CD14-positive monocyte (primary cell): ENCODE measurements at regions not wholly inside any gene's neighbourhood (a gene's known extent, or its start where the extent isn't known, plus 50 kb on each side); places are given as distances from the start of the nearest gene placed in this dataset.

Experiments
- DNase-seq, 3 donors: peaks; one replicate each; pipeline ENCODE4 v3.0.0-alpha.2; 2011 to 2022
- H2AFZ ChIP-seq: 2 replicates; pipeline ENCODE4 v1.6.0; 2012; ENCODE audit warnings: mild to moderate bottlenecking, low read depth, low read length, inconsistent platforms; ENCODE audit not compliant: insufficient read depth, poor library complexity, severe bottlenecking
- H3K27ac ChIP-seq, 2 donors: 1 replicate in 1 of 2; 2 replicates in 1 of 2; pipeline ENCODE4 v1.5.1; 2012 to 2013; ENCODE audit warnings: low read length in 2 of 2, control low read depth in 1 of 2, inconsistent platforms in 1 of 2, low read depth in 1 of 2, mild to moderate bottlenecking in 1 of 2
- H3K27me3 ChIP-seq, 2 donors: one replicate each; pipeline versions ENCODE4 v1.6.0 to v1.6.1; 2011 to 2013; ENCODE audit warnings: low read length in 2 of 2; ENCODE audit not compliant: control insufficient read depth in 2 of 2, insufficient read depth in 2 of 2
- H3K36me3 ChIP-seq, 2 donors: replicated peaks in 1 of 2; 1 replicate in 1 of 2; 2 replicates in 1 of 2; pipeline versions ENCODE4 v1.5.1 to v1.6.1; 2012 to 2013; ENCODE audit warnings: low read length in 2 of 2, control low read depth in 1 of 2, inconsistent platforms in 1 of 2, mild to moderate bottlenecking in 1 of 2; ENCODE audit not compliant: insufficient read depth in 2 of 2, control insufficient read depth in 1 of 2
- H3K4me1 ChIP-seq, 2 donors: 1 replicate in 1 of 2; 2 replicates in 1 of 2; pipeline versions ENCODE4 v1.5.1 to v1.6.1; 2012 to 2013; ENCODE audit warnings: low read length in 2 of 2, control low read depth in 1 of 2, inconsistent platforms in 1 of 2, mild to moderate bottlenecking in 1 of 2, moderate library complexity in 1 of 2; ENCODE audit not compliant: insufficient read depth in 2 of 2, control insufficient read depth in 1 of 2
- H3K4me2 ChIP-seq: replicated peaks from 2 replicates; pipeline ENCODE3; 2012; ENCODE audit warnings: low read length, moderate library complexity, mild to moderate bottlenecking; ENCODE audit not compliant: poor library complexity, severe bottlenecking; ENCODE audit errors: extremely low read depth
- H3K4me3 ChIP-seq, 3 experiments: fragments of 200-600 bp in 1 of 3; sonication (generic) in 1 of 3; replicated peaks in 1 of 3; 1 replicate in 2 of 3; 2 replicates in 1 of 3; pipeline ENCODE4 v1.5.1; 2011 to 2013; ENCODE audit warnings: low read length in 3 of 3, mild to moderate bottlenecking in 3 of 3, control low read depth in 2 of 3, low read depth in 2 of 3, inconsistent platforms in 1 of 3, moderate library complexity in 1 of 3
- H3K79me2 ChIP-seq: 2 replicates; pipeline ENCODE4 v1.6.0; 2012; ENCODE audit warnings: mild to moderate bottlenecking, control low read depth, inconsistent platforms, low read length, moderate library complexity; ENCODE audit not compliant: insufficient read depth
- H3K9ac ChIP-seq: 2 replicates; pipeline ENCODE4 v1.6.0; 2017; ENCODE audit warnings: low read length, mild to moderate bottlenecking; ENCODE audit not compliant: insufficient read depth, poor library complexity, severe bottlenecking
- H3K9me3 ChIP-seq, 2 donors: replicated peaks in 1 of 2; 1 replicate in 1 of 2; 2 replicates in 1 of 2; pipeline versions ENCODE4 v1.5.1 to v1.6.1; 2012 to 2013; ENCODE audit warnings: low read length in 2 of 2, control low read depth in 1 of 2; ENCODE audit not compliant: control insufficient read depth in 1 of 2, insufficient read depth in 1 of 2
- H4K20me1 ChIP-seq: 2 replicates; pipeline ENCODE4 v1.6.0; 2012; ENCODE audit warnings: mild to moderate bottlenecking, low read length, control low read depth, moderate library complexity; ENCODE audit not compliant: insufficient read depth
- H3K27ac Mint-ChIP-seq, 7 donors: one replicate each; pipeline ENCODE4 v1.8.0; 2020; ENCODE audit warnings: mild to moderate bottlenecking in 7 of 7, mixed read lengths in 7 of 7, moderate library complexity in 6 of 7, inconsistent platforms in 2 of 7
- H3K27me3 Mint-ChIP-seq, 3 donors: one replicate each; pipeline ENCODE4 v1.8.0; 2021 to 2022; ENCODE audit warnings: low read depth in 3 of 3, mild to moderate bottlenecking in 3 of 3, mixed read lengths in 3 of 3, moderate library complexity in 3 of 3, inconsistent platforms in 1 of 3
- H3K36me3 Mint-ChIP-seq, 2 donors: one replicate each; pipeline ENCODE4 v1.8.0; 2020; ENCODE audit warnings: mixed read lengths in 2 of 2, inconsistent platforms in 1 of 2, mild to moderate bottlenecking in 1 of 2
- H3K4me1 Mint-ChIP-seq: one replicate; pipeline ENCODE4 v1.8.0; 2020; ENCODE audit warnings: mild to moderate bottlenecking, mixed read lengths
- H3K4me3 Mint-ChIP-seq, 2 donors: one replicate each; pipeline ENCODE4 v1.8.0; 2020; ENCODE audit warnings: mild to moderate bottlenecking in 2 of 2, mixed read lengths in 2 of 2, moderate library complexity in 1 of 2
- H3K9me3 Mint-ChIP-seq, 7 donors: one replicate each; pipeline ENCODE4 v1.8.0; 2020 to 2022; ENCODE audit warnings: mixed read lengths in 7 of 7, mild to moderate bottlenecking in 6 of 7, moderate library complexity in 6 of 7, inconsistent platforms in 2 of 7
- whole genome bisulfite sequencing: methylation state at CpG from one replicate; pipeline ENCODE4 v1.1.5; 2013; ENCODE audit warnings: missing lambda C conversion rate; ENCODE audit not compliant: insufficient coverage; 5-methylcytosine and 5-hydroxymethylcytosine counted together
- intact Hi-C, 2 donors: fragments of 100-400 bp; cut with micrococcal nuclease; formaldehyde crosslinking; loops; one replicate each; pipeline versions ENCODE4 v1.15.0 to v1.15.1; 2023
- TF ChIP-seq, protein P1 (sequence below): fragments of 200-600 bp; IDR thresholded peaks from one replicate; pipeline ENCODE4 v1.8.0; 2022; ENCODE audit warnings: antibody characterized with exemption, mild to moderate bottlenecking

DNA sequence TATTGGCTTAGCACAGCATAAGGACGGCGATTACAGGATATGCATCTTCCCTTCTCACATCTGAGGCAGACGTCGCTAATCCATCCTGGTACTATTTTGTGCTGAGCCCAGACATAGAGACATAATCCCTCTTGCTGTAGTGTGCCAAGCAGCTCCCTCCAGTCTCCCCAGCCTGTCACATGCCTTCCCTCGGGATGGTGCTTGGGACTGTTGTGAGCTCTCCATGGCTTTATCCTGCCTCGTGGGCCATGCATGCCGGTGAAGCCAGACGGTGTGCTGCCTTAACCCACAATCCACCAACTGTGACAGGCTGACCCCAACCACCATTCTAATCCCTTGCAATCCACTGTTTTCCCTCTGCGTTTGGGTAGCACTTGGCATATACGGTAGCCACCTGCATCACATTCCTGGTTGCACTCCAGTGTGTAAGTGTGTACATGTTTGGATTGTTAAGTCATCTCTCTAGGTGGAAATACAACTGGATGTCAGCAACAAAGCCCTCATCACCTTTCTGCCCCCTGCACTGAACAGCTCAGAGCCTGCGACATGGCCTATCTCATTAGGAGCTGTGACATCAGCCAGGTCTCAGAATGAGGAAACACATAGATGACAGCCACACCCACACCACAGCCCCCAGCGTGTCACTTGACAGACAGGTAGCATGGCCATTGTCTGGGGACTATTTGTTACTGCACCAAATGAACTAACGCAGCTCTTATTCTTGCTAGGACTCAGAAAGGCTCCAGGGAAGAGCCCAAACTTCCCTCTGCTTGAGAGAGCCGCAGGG, 374.8 kb upstream of the CDH4 start:
- no peak overlapping the region for H3K27ac Mint-ChIP-seq
- H3K4me3 Mint-ChIP-seq = no peak overlapping the region
- TF ChIP-seq, protein P1, sequence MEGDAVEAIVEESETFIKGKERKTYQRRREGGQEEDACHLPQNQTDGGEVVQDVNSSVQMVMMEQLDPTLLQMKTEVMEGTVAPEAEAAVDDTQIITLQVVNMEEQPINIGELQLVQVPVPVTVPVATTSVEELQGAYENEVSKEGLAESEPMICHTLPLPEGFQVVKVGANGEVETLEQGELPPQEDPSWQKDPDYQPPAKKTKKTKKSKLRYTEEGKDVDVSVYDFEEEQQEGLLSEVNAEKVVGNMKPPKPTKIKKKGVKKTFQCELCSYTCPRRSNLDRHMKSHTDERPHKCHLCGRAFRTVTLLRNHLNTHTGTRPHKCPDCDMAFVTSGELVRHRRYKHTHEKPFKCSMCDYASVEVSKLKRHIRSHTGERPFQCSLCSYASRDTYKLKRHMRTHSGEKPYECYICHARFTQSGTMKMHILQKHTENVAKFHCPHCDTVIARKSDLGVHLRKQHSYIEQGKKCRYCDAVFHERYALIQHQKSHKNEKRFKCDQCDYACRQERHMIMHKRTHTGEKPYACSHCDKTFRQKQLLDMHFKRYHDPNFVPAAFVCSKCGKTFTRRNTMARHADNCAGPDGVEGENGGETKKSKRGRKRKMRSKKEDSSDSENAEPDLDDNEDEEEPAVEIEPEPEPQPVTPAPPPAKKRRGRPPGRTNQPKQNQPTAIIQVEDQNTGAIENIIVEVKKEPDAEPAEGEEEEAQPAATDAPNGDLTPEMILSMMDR = no peak

DNA sequence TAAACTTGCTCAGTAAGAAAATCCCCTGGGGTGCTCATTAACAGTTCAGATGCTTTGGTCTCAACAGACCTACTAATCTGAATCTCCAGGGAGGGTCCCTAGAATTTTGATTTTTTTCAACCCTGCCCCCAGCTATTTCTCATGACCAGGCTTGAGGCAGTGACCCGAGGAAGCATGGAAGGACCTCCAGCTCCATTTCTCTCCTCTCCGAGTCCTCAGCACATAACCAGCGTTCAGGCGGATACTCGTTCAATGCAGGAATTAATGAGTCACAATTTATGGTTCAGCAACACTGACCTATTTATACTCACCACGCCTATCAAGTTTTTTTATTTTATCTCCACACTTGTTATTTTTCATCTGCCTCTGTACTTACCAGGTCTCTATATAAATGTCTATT, 369.2 kb upstream of the CDH4 start:
- no peak overlapping the region for H3K4me3 ChIP-seq
- H3K27me3 Mint-ChIP-seq = peaks cover 0 to 3% (median 0%) of the 10 kb centered on the region in 3 donors
- TF ChIP-seq, protein P1 = no peak
- H3K4me1 ChIP-seq = no peaks in the 10 kb centered on the region
- no peaks in the 10 kb centered on the region for H4K20me1 ChIP-seq
- no peaks in the 10 kb centered on the region for H3K36me3 Mint-ChIP-seq
- no peaks in the 10 kb centered on the region for H3K79me2 ChIP-seq
- no peak overlapping the region for H3K4me2 ChIP-seq
- 94% methylated on average over 2 of the region's 6 CpGs for WGBS
- no peaks in the 10 kb centered on the region for H3K9me3 ChIP-seq
- no peak overlapping the region for H2AFZ ChIP-seq
- H3K27ac ChIP-seq = no peak overlapping the region
- no peaks in the 10 kb centered on the region for H3K36me3 ChIP-seq
- H3K27ac Mint-ChIP-seq = no peak overlapping the region
- no peak overlapping the region for H3K4me3 Mint-ChIP-seq
- H3K9ac ChIP-seq = no peak overlapping the region
- no peaks in the 10 kb centered on the region for H3K4me1 Mint-ChIP-seq
- peaks cover 0 to 3% (median 0%) of the 10 kb centered on the region in 7 donors for H3K9me3 Mint-ChIP-seq
- no peaks in the 10 kb centered on the region for H3K27me3 ChIP-seq
- no peak for DNase-seq
- intact Hi-C loops = no loop called here

More for the DNA sequence above, 374.8 kb upstream of the CDH4 start:
- no peak for DNase-seq
- no peaks in the 10 kb centered on the region for H3K79me2 ChIP-seq
- H3K36me3 Mint-ChIP-seq = no peaks in the 10 kb centered on the region
- H4K20me1 ChIP-seq = no peaks in the 10 kb centered on the region
- no peak overlapping the region for H3K27ac ChIP-seq
- no peaks in the 10 kb centered on the region for H3K36me3 ChIP-seq
- 81% methylated on average over 11 of the region's 14 CpGs for WGBS
- H3K9me3 Mint-ChIP-seq = peaks cover 0 to 2% (median 0%) of the 10 kb centered on the region in 7 donors
- no peaks in the 10 kb centered on the region for H3K9me3 ChIP-seq
- H3K4me2 ChIP-seq = no peak overlapping the region
- no peak overlapping the region for H3K9ac ChIP-seq
- intact Hi-C loops = no loop called here
- no peak overlapping the region for H3K4me3 ChIP-seq
- H3K27me3 ChIP-seq = no peaks in the 10 kb centered on the region
- H3K4me1 Mint-ChIP-seq = no peaks in the 10 kb centered on the region
- H3K27me3 Mint-ChIP-seq = peaks cover 0 to 4% (median 4%) of the 10 kb centered on the region in 3 donors
- H3K4me1 ChIP-seq = no peaks in the 10 kb centered on the region
- H2AFZ ChIP-seq = no peak overlapping the region
